Activated T-cell treated with anti-CD3 and anti-CD28 coated beads, Interleukin-2, amount 50 U/mL, for 4 hours (primary cell): ENCODE measurements at regions not wholly inside any gene's neighbourhood (a gene's known extent, or its start where the extent isn't known, plus 50 kb on each side); places are given as distances from the start of the nearest gene placed in this dataset.

Experiments
- ATAC-seq, 2 donors: fragments of 200-7000 bp; cut with Tn5 transposase; one replicate each; pipeline ENCODE4 v1.10.0; 2021
- DNase-seq: peaks from one replicate; pipeline ENCODE4 v3.0.0-alpha.2; 2020
- H3K27me3 Mint-ChIP-seq: one replicate; pipeline ENCODE4 v1.8.0; 2021; ENCODE audit warnings: low read depth, mixed read lengths
- H3K36me3 Mint-ChIP-seq: one replicate; pipeline ENCODE4 v1.8.0; 2022; ENCODE audit warnings: mixed read lengths; ENCODE audit not compliant: insufficient read depth
- H3K4me1 Mint-ChIP-seq: one replicate; pipeline ENCODE4 v1.8.0; 2021; ENCODE audit warnings: low read depth, mixed read lengths
- H3K4me3 Mint-ChIP-seq: one replicate; pipeline ENCODE4 v1.8.0; 2021; ENCODE audit warnings: mild to moderate bottlenecking, moderate library complexity, mixed read lengths
- H3K9me3 Mint-ChIP-seq: one replicate; pipeline ENCODE4 v1.8.0; 2021; ENCODE audit warnings: mixed read lengths

DNA sequence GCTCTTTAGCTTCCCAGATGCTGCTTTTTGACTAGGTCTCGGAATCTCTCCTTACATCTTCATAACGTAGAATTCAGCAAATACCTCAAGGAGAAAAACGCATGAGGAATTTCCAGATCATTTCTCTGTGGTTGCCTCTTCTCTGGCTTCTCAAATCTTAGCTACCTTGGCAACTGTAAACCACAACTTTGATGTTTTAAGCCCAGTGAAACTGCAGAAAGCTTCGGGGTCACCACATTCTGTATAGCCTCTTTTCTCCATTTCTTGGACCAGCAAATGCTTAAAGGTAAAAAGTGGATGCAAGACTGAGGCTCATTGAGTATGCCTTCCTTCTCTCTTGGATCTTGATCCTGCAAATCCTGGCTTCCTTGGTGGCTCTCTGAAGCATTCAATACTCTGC lies 125.5 kb upstream of the FBXL4 start:
- Mint-ChIP-seq H3K27me3 (peaks cover 21% of the 10 kb centered on the region), H3K36me3 (no peaks in the 10 kb centered on the region), H3K9me3 (no peaks in the 10 kb centered on the region), H3K4me1 (no peaks in the 10 kb centered on the region), H3K4me3 (no peak overlapping the region)
- no peak for DNase-seq
- no peak for ATAC-seq

DNA sequence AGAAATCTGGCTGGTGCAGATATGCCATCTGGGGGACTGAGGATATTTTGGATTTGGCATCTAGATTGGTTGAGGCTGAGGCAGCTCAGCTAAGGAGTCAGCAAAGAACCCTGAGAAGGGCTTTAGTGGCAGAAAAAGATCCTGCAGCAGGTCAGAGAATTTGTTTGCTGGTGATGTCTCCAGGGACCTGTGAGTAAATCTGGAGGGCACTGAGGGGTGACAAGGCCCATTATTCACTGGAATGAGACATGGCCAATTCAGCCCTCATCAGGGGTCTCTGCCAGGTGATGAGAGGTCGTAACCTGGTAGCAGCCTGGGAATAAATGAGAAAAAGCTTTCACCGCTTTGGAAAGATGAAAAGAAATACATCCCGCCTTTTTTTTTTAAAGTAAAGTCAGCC lies 118.3 kb upstream of the FBXL4 start:
- no peak for DNase-seq
- no peaks in the 10 kb centered on the region for H3K4me1 Mint-ChIP-seq
- H3K36me3 Mint-ChIP-seq, result no peaks in the 10 kb centered on the region
- H3K9me3 Mint-ChIP-seq, result no peaks in the 10 kb centered on the region
- H3K27me3 Mint-ChIP-seq, result peaks cover 11% of the 10 kb centered on the region
- no peak overlapping the region for H3K4me3 Mint-ChIP-seq
- no peak for ATAC-seq

DNA sequence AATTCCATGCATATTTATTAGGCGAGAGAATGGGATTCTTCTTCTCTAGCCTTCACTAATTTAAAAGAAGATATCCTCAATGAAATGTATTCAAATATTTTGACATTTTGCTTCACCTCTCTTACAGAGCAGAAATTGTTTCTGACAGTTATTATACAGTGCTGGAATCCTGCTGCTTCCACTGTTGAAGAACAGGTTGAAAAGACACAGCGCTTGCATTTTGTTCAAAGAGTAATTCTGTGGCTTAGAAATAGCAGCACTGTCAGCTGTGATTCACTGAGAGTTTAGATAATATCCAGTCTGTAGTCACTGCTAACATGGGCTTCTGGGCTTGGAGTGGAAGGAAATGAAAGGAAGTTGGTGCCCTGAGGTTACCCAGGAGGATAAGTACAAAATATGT lies 117.1 kb upstream of the FBXL4 start:
- Mint-ChIP-seq H3K4me3 (no peak overlapping the region), H3K4me1 (no peaks in the 10 kb centered on the region)
- no peak for ATAC-seq

DNA sequence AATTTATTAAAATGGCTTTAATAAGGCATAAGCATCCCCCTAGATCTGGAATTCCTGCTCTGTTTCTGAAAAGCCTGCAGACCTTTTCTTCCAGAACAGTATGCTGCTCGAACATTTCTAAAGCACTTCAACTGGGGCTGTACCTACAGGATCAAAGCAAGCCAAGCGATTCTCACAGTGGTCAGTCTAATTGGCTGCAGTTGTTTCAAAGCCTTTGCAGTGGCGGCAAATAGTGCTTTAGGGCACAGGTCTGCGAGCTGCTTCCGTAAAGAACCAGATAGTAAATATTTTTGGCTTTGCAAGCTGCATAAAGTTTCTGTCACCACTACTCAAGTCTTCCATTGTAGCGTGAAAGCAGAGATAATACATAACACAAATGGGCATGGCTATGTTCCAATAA lies 88.9 kb upstream of the FBXL4 start:
- ATAC-seq, result no peak
- Mint-ChIP-seq H3K4me3 (no peak overlapping the region), H3K27me3 (peaks cover 15% of the 10 kb centered on the region), H3K9me3 (no peaks in the 10 kb centered on the region), H3K4me1 (no peaks in the 10 kb centered on the region), H3K36me3 (no peaks in the 10 kb centered on the region)
- DNase-seq, result no peak

More for the DNA sequence above, 117.1 kb upstream of the FBXL4 start:
- Mint-ChIP-seq H3K9me3 (no peaks in the 10 kb centered on the region), H3K36me3 (no peaks in the 10 kb centered on the region), H3K27me3 (peaks cover 8% of the 10 kb centered on the region)
- DNase-seq, result no peak

- Mint-ChIP-seq H3K27me3 (peaks cover 7% of the 10 kb centered on the region), H3K4me3 (no peak overlapping the region), H3K4me1 (no peaks in the 10 kb centered on the region), H3K36me3 (no peaks in the 10 kb centered on the region), H3K9me3 (no peaks in the 10 kb centered on the region)
- no peak for DNase-seq
- no peak for ATAC-seq
These were observed 84.7 kb upstream of the FBXL4 start for GRCh38 chr6:99032396-99032795.

GRCh38 chr6:99031957-99032356 lies 84.2 kb upstream of the FBXL4 start:
- Mint-ChIP-seq H3K36me3 (no peaks in the 10 kb centered on the region), H3K27me3 (peaks cover 7% of the 10 kb centered on the region), H3K9me3 (peaks cover under 1% of the 10 kb centered on the region), H3K4me1 (no peaks in the 10 kb centered on the region), H3K4me3 (no peak overlapping the region)
- no peak for ATAC-seq
- DNase-seq, result no peak

DNA sequence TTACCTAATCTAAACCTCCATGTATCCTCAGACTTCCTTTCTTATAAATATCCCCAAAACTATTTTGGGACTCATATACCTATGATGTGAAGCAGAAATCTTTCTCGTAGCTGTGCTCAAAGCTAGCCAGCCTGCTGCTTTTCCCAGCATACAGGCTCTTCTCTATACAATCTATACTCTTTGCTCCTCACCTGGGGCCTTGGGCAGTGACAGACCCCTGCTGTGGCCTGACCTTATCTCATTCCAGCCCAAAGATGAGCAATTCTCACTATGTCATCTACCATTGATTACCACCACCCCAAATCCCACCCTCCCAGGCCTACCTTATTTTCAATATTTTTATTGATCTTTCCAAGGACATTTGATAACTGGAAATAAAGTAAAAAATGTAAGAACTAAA lies 83.2 kb upstream of the FBXL4 start:
- H3K9me3 Mint-ChIP-seq, result peaks cover 10% of the 10 kb centered on the region
- no peak overlapping the region for H3K4me3 Mint-ChIP-seq
- ATAC-seq (no peak), DNase-seq (no peak)
- H3K27me3 Mint-ChIP-seq, result peaks cover 3% of the 10 kb centered on the region
- no peaks in the 10 kb centered on the region for H3K36me3 Mint-ChIP-seq
- no peaks in the 10 kb centered on the region for H3K4me1 Mint-ChIP-seq

- no peak for ATAC-seq
- Mint-ChIP-seq H3K36me3 (no peaks in the 10 kb centered on the region), H3K9me3 (peaks cover 14% of the 10 kb centered on the region), H3K4me3 (no peak overlapping the region), H3K4me1 (no peaks in the 10 kb centered on the region), H3K27me3 (peaks cover 3% of the 10 kb centered on the region)
- DNase-seq, result no peak
These were observed 78.4 kb upstream of the FBXL4 start for GRCh38 chr6:99026135-99026534.

DNA sequence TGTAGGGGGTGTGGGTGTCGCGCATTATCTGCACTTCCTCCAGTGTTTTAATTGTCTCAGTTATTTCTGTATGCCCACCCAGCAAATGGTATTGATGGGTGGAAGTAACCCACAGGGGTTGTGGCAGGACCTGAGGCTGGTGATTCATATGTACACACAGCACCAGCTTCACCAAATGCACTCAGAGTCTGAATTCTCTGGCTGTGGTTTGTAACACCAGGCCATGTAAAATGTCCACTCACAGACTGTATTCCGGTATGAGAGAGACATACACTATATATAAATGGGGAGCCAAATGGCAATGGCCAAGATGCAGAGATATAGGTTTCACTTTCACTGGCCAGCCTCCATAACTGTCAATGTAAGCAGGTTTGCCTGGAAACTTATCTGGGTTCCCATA lies 76.3 kb upstream of the FBXL4 start:
- peaks cover 3% of the 10 kb centered on the region for H3K27me3 Mint-ChIP-seq
- peaks cover 14% of the 10 kb centered on the region for H3K9me3 Mint-ChIP-seq
- H3K4me3 Mint-ChIP-seq, result no peak overlapping the region
- ATAC-seq (no peak), DNase-seq (no peak)
- H3K36me3 Mint-ChIP-seq, result no peaks in the 10 kb centered on the region
- no peaks in the 10 kb centered on the region for H3K4me1 Mint-ChIP-seq

GRCh38 chr6:99022039-99022609 lies 74.4 kb upstream of the FBXL4 start:
- Mint-ChIP-seq H3K9me3 (peaks cover 14% of the 10 kb centered on the region), H3K36me3 (no peaks in the 10 kb centered on the region), H3K4me3 (no peak overlapping the region), H3K27me3 (no peaks in the 10 kb centered on the region), H3K4me1 (no peaks in the 10 kb centered on the region)
- DNase-seq, result no peak
- no peak for ATAC-seq

- Mint-ChIP-seq H3K27me3 (no peaks in the 10 kb centered on the region), H3K4me1 (no peaks in the 10 kb centered on the region), H3K9me3 (no peaks in the 10 kb centered on the region), H3K4me3 (no peak overlapping the region), H3K36me3 (no peaks in the 10 kb centered on the region)
- ATAC-seq (no peak), DNase-seq (no peak)
These were observed 71.6 kb upstream of the FBXL4 start for GRCh38 chr6:99019381-99019780.

- H3K4me1 Mint-ChIP-seq, result no peaks in the 10 kb centered on the region
- H3K9me3 Mint-ChIP-seq, result no peaks in the 10 kb centered on the region
- no peak for ATAC-seq
- no peak for DNase-seq
- peaks cover 2% of the 10 kb centered on the region for H3K27me3 Mint-ChIP-seq
- no peaks in the 10 kb centered on the region for H3K36me3 Mint-ChIP-seq
- H3K4me3 Mint-ChIP-seq, result no peak overlapping the region
These were observed 69.4 kb upstream of the FBXL4 start for GRCh38 chr6:99017150-99017549.

DNA sequence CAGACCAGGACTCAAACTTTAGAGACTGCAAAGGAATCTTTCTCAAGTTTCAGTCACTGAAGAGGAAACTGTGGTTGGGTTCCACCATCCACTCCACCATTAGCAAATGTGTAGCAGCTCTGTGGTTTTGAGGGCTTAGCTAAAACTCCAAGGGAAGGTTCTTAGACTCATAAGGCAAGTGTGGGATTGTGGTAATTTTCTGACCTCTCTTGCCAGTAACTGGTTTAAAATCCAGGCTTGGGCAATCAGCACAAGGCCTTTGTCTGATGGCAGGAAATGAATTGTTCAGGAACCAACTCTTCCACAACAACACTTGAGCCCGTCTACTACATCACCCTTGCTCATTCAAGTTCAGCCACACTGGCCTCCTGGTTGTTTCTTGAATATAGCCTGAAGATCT lies 68.6 kb upstream of the FBXL4 start:
- H3K9me3 Mint-ChIP-seq, result no peaks in the 10 kb centered on the region
- H3K4me1 Mint-ChIP-seq, result no peaks in the 10 kb centered on the region
- H3K27me3 Mint-ChIP-seq, result peaks cover 2% of the 10 kb centered on the region
- H3K4me3 Mint-ChIP-seq, result no peak overlapping the region
- DNase-seq (no peak), ATAC-seq (no peak)
- H3K36me3 Mint-ChIP-seq, result no peaks in the 10 kb centered on the region

DNA sequence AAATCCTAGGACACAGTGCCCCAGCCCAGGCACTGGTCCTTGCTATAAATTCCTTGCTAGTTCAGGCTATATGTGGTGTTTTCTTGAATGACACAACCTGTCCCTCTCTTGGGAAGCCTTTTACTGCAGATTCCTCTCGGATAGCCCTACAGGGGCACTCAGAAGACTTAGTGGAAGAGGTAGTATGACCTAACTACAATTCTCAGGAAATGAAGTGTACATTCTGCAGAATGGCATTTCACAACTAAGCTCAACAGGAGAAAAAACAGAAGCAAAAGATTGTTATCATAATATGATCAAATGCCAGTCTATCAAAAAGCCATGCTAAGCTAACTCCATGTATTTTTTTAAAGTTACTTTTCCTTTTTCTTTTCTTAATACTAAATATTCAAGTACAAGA lies 66.3 kb upstream of the FBXL4 start:
- Mint-ChIP-seq H3K9me3 (no peaks in the 10 kb centered on the region), H3K27me3 (peaks cover 8% of the 10 kb centered on the region), H3K36me3 (no peaks in the 10 kb centered on the region), H3K4me1 (no peaks in the 10 kb centered on the region), H3K4me3 (no peak overlapping the region)
- ATAC-seq (no peak), DNase-seq (no peak)

DNA sequence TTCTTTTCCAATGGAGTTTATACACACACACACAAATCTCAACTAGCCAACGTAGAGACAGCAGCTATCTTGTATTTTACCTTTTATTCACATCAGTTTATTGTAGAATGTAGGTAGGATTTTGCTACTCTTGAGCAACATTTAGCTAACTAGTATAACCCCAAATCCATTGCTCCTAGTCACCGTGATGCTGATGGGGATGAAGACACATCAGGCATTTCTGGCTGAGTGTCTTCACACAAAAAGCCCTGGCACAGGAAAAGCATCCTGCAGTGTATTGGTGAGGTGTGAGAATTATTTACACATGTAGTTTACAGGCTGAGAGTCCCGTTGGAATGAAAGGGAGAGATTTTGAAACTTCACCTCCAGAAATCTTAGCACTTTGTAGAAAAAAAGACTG lies 65.9 kb upstream of the FBXL4 start:
- peaks cover 9% of the 10 kb centered on the region for H3K27me3 Mint-ChIP-seq
- ATAC-seq, result no peak

GRCh38 chr6:99013145-99013544 lies 65.4 kb upstream of the FBXL4 start:
- no peaks in the 10 kb centered on the region for H3K4me1 Mint-ChIP-seq
- no peak for DNase-seq
- no peak for ATAC-seq
- H3K36me3 Mint-ChIP-seq, result no peaks in the 10 kb centered on the region
- no peak overlapping the region for H3K4me3 Mint-ChIP-seq
- H3K27me3 Mint-ChIP-seq, result peaks cover 9% of the 10 kb centered on the region
- H3K9me3 Mint-ChIP-seq, result no peaks in the 10 kb centered on the region

More for the DNA sequence above, 65.9 kb upstream of the FBXL4 start:
- H3K4me1 Mint-ChIP-seq, result no peaks in the 10 kb centered on the region
- H3K4me3 Mint-ChIP-seq, result no peak overlapping the region
- H3K9me3 Mint-ChIP-seq, result no peaks in the 10 kb centered on the region
- no peaks in the 10 kb centered on the region for H3K36me3 Mint-ChIP-seq
- DNase-seq, result no peak
